GM18907 (cell line): ENCODE measurements at regions not wholly inside any gene's neighbourhood (a gene's known extent, or its start where the extent isn't known, plus 50 kb on each side); places are given as distances from the start of the nearest gene placed in this dataset.

Source experiments
- ATAC-seq: cut with Tn5 transposase; IDR thresholded peaks from one replicate; pipeline ENCODE4 v1.9.1; 2021; ENCODE audit warnings: mild to moderate bottlenecking, moderate library complexity; ENCODE audit not compliant: unreplicated experiment

DNA sequence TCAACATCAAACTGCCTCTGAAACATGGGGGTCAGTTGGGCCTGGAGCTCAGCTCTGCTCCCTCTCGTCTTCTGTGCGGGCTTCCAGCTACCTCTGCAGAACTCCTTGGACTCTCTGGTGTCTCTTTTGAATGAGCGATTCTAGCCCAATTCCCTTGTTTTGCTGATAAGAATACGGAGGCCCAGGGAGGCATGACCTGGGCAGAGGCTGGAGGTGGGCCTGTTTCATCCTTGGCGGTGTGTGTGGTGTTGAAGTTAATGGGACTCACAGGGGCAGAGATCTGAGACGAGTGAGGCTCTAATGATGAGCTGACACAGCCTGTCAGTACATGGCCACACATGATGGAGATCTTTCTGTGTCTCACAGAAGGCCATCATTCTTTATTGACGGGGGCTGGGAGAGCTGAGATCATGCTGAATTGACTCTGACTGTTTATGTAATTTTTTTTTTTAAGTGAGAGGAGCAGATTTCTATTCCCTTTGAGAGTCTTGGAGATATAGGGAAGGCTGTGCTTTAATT lies 134.5 kb downstream of the URB2 start:
- no peak for ATAC-seq

DNA sequence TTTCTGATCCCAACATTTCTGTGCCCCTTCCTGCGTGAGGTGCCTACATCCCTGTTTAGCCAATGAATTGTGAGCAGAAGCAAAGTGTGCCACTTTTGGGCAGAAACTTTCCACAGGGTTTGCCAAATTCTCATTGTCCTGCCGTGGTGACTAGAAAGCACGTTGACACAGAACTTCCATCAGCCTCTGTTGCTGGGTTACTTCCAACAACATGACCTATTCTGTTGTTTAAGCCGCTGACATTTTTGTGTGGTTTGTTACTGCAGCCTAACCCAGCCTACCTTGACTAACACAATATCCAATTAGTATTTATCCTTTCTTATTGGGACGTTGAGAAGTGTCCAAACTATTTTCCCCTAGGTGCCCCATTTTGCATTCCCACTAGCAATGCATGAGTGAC lies 136.8 kb downstream of the URB2 start:
- no peak for ATAC-seq

DNA sequence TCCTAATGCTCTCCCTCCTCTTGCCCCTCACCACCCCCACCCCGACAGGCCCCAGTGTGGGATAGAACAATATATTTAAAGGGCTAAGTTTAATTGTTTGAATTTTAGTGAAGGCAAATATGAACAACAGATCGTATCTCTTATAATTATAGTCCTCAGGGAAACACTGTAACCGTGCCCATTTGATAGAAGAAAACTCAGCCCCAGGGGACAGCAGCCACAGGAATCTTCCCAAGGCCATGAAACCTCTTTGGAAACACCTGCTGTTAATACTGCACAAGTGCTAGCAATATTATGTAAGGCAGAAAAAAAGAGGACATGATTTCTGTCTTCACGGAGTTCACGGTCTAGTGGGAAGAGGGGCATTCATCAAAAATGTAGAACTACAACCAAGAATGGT lies 142.2 kb downstream of the URB2 start:
- ATAC-seq = no peak

DNA sequence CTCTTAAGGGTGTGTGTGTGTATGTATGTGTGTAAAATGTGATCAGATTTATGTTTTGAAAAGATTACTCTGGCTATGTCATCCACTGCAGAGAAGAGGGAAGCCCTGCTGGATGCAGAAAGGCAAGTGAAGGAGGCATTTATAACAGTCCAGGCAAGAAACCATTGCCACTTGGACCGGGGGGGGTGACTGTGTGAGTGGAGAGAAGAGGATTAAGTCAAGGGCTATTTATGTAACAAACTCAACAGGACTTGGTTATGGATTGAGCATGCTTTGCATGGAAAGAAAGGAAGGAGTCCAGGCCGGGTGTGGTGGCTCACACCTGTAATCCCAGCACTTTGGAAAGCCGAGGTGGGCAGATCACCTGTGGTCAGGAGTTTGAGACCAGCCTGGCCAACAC lies 143.0 kb downstream of the URB2 start:
- no peak for ATAC-seq

DNA sequence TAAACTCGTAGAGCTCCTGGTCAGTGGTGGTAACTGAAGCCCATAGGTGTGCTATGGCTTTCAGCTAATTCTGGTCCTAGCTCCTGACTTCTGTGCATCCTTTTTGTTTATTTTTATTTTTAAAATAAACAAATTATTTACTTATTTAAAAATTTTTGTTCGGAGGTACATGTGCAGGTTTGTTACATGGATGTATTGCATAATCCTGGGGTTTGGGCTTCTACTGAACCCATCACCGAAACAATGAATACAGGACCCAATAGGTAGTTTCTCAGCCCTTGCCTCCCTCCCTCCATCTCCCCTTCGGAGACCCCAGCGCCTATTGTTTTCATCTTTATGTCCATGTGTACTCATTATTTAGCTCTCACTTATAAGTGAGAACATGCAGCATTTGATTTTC lies 143.8 kb downstream of the URB2 start:
- no peak for ATAC-seq

DNA sequence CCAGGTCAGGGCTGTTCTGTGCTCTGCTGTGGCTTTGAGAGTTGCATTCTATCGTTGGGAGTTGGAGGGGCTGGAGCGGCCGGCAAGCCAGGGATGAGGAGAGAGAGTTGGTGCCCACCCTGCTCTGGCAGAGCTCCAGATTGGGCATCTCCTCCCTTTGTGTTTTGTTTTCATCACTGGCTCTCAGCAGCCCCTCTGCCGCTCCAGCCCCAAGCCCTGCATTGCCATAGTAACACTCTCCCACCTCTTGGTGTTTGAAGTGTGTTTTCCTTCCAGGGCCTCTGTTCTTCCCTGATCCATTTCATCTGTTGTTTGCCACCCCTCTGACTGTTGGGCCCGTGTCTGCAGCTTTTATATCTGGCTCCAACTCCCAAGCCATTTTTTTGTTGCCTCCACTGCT lies 152.7 kb downstream of the URB2 start:
- no peak for ATAC-seq

DNA sequence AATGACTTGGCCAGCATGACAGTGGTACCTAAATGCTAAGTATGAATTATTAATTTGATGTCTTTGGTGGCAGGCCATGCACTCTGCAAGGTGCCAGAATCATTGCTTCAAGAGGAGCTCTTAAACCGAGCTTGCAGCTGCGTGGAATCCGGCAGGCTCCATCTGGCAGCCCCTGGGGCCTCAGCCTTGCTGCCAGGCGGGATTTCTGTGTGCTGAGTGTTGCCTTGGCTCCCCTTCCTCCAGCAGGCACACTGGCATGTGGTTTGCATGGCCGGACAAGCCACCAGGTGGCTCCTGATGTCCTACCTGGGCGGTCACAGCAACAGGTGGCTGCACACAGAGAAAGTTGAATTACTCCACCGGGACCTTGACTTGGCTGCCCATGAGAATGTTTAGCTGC lies 155.4 kb downstream of the URB2 start:
- ATAC-seq = no peak

DNA sequence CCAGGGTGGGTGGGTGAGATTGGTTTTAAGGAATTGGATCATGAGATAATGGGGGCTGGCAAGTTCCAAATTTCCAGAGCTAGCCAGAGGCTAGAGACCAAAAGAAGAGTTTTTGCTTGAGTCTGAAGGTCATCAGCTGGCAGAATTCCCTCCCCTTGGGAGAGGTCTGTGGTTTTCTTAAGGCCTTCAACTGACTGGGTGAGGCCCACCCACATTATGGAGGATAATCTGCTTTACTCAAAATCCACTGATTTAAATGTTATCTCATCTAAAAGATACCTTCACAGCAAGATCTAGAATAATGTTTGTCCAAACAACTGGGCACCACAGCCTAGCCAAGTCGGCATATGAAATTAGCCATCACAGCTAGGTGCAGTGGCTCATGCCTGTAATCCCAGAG lies 156.4 kb downstream of the URB2 start:
- ATAC-seq = no peak

DNA sequence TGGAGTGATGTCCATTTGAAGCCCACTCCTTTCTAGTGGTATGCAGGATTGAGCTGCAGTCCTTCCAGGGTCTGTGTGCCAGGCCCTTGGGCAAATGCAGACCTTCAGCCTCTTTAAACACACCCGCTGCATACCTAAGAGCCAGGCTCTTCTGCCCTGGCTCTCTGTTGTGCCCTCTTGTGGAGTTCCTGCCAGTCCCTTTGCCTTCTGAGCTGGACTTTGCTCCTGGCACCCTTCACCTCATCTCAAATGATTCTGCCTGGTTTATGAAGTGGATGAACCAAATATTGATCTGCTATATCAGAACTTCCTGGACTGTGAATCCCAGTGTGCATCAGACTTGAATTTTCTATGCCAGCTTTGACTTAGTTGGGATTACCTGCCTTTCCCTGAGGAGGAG lies 158.8 kb downstream of the URB2 start:
- ATAC-seq = no peak

DNA sequence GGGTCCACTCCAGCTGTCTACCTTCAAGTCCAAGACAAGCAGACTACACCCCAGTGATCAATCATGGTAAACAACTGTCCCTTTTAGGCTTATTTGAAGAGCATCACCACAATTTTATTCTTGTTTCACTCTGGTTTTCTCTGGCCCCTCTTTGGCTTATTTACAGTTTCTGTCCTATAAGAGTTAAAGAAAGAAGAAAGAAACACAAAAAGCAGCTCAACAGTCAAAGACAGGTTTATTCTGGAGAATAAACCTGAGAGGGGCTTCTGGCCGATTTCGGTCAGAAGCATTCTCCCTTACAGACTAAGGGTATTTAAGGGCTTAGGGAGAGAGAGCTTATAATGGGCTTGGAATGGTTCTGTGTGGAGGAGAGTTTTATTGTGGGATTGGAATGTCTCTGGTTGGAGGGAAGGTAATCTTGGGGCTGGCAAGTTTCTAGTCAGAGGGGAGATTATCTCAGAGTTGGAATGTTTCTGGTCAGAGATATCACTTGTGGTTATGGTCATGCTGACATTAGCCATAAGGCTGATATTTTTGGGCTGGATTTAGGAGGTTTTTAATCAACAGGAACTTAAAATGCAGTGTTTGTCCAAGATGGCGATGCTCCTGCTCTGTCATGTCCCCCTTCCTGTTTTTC lies 161.0 kb downstream of the URB2 start:
- ATAC-seq = no peak

DNA sequence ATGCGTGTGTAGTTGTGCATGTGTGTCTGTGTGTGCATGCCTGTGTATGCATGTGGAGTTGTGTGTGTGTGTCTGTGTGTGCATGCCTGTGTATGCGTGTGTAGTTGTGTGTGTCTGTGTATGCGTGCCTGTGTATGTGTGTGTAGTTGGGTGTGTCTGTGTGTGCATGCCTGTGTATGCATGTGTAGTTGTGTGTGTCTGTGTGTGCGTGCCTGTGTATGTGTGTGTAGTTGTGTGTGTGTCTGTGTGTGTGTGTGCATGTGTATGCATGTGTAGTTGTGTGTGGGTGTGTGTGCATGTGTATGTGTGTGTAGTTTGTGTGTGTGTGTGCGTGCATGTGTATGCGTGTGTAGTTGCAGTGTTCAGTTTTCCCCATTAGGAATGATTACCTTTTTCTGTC lies 162.0 kb downstream of the URB2 start:
- ATAC-seq = no peak

DNA sequence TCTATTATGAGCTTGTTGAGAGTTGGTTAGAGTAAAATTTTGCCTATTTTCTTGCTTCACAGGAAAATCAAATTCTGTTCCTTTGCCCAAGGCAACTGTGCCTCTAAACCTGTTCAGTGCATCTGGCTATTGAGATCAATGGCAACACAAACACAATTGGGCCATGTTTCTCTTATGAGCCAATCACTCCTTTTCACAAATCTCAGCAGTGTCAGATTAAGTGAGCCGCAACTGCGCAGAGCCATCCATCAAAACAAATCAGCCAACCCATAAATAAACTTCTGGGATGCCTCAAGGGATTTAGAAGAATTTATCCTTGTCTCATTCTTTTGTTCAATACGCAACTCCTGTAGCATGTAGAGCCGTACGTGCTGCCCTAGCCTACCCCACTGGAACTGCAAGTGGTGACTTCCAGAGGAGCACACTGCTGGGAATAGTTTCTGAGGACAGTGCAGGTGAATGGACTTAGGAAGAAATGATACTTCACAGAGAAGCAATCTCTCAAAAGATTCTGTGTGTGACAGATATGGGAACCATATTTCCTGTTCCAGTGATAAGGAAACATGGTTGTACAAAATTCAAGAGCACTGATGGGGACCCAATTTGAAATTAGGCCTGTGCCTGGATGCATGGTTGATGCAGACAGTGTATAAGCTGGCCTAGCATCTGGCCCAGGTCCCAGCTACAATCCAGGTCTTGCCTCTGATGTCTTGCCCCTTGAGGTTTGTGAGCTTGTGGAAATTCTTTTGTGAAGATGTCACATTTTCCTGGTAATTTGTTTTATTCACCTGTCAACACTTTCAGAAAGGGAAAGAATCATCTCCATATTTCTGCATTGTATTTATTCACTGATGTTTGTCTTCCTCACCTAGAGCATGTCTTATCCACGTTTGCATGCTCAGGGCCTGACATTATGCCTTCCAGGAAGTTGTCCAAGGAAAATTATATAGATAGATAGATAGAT lies 166.2 kb downstream of the URB2 start:
- no peak for ATAC-seq

DNA sequence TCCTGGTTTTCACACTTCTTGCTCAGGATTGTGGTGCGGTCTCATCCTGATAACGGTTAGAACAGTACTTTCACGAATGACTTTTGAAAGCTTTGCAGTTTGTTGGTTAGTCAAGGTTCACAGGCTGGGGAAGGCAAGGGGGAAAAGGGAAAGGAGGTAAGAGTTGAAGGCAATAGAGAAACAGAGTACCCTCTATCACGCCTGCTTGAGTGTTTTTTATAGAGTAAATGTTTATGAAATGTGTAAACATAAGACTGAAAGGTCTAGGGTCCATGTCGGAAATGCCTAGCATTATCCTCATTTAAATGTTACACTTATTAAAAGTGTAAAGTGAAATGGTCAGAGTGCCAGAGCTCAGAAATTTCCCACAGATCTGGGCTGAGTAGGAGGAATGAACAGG lies 167.4 kb downstream of the URB2 start:
- ATAC-seq = no peak

DNA sequence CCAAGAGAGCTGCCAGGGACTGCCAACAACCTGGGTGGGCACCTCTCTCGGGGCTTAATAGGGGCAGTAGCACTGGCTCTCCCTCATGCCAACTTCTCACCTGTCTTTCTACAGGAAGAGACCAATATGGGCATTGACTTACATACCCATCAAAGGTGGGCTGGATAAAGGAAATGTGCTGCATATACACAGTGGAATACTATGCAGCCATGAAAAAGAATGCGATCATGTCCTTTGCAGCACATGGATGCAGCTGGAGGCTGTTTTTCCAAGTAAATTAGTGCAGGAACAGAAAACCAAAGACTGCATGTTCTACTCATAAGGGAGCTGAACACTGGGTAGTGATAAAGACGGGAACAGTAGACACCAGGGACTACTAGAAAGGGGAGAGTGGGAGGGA lies 172.5 kb downstream of the URB2 start:
- no peak for ATAC-seq

DNA sequence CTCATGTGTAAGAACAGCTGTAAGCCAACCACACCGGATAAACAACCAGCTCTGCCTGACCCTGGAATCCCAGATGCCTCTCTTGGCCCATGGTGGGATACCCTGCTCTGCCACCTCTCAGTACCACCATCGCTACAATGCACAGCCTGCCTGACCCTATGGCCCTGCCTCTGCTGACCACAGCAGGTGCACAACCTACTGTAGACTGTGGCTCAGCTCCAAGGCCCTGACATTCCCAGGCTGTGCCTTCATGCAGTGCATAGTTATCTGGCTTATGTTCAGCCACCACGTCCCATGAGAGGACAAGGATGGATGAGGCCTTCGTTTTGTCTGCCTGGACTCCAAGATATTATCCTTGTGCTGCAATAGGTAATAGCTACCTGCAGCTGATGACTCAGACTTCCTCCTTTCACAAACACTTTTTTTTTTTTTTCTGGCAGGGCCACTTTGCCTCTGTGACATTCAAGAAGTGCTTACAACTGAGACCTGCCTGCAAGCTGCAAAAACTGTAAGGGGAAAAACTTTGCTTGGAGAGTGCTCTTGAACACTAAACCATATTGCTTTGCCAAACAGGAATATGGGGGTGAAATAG lies 177.7 kb downstream of the URB2 start:
- ATAC-seq = no peak

DNA sequence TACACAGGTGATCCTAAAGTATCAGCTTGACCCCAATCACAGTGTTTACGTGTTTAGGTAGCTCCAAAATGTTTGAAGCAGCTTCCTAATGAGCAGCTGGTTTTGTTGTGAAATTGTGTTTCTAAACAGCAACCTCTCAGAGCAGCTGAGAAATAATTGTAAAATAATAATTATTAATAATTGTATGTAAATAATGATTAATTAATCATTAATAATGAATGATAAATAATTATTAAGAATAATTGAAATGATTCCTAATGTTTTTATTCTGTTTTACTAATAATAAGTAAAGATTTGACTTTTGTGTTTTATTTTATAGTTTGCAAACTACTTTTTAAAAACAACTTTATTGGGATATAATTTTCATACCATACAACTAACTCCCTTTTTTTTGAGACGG lies 182.2 kb downstream of the URB2 start:
- no peak for ATAC-seq

DNA sequence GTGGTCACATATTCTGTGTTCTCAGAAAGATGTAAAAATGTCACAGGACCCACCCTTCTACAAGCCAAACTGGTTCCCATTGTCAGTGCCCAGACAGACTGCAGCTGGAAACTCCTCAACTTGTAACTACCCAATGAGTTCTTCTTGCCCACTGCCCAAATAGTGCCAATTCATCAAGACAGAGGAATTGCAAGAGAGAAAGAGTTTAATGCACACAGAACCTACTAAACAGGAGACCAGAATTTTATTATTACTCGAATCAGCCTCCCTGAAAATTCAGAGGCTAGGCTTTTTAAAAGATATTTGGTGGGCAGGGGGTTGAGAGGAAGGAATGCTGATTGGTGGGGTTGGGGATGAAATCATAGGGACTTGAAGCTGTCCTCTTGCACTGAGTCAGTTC lies 184.1 kb downstream of the URB2 start:
- no peak for ATAC-seq

DNA sequence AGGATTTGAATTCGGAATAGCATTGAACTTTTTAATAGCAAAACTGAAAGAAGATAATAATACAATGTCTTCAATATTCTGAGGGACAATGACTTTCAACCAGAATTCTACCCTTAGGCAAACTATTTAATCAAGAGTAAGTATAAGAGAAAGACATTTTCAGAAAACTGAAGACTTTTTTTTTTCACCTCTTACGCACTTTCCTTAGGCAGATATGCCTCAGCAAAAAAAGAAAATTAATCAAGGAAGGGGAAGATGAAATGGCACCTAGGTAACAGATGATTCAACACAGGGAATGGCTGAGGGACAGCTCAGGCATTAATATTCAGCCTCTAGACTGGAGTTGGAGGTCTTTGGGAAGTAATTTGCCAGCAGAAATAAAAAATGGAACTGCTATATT lies 184.9 kb downstream of the URB2 start:
- no peak for ATAC-seq

DNA sequence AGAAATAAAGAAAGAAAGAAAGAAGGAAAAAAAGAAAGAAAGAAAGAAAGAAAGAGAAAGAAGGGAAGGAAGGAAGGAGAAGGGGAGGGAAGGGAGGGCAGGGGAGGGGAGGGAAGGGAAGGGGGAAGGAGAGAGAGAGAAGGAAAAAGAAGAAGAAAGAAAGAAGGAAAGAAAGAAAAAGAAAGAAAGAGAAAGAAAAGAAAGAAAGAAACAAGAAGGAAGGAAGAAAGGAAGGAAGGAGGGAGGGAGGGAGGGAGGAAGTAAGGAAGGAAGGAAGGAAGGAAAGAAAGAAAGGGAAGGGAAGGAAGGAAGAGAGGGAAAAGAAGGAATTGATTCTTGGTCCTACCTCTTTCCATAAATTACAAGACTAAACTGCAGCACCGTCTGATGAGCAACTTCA lies 186.1 kb downstream of the URB2 start:
- ATAC-seq = no peak

DNA sequence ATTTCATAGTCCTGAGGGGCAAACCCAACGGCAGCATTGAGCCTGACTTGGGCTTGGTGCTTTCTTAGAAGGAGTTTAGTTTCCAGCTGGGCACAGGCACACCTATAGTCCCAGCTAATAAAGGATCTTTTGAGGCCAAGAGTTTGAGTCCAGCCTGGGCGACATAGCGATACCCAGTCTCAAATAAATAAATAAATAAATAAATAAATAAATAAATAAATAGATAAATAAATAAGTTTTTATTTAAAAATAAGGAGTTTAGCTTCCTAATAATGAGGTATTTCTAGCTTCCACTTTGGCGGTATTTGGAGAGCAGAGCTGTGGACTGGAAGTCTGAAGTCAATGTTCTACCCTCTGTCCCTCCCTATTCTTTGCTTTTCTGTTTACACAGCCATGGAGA lies 186.6 kb downstream of the URB2 start:
- no peak for ATAC-seq

DNA sequence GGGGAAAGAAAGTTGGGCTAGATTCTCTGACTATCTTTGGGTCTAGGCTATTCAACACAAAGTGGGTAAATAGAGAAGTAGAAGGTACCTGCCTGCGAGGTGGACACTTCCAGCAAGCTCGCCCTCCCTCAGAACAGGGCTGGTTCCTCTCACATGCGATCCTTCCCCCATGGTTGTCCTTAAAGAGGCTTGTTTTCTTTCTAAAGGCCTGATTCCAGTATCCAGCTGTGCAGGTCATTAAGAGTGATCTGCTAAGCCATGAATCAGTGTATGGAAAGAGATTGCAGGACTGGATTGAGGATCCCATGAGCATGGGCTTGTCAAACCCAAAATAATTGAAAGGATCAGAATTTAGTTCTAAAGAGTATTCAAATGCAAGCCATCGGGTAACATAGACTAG lies 189.0 kb downstream of the URB2 start:
- no peak for ATAC-seq

DNA sequence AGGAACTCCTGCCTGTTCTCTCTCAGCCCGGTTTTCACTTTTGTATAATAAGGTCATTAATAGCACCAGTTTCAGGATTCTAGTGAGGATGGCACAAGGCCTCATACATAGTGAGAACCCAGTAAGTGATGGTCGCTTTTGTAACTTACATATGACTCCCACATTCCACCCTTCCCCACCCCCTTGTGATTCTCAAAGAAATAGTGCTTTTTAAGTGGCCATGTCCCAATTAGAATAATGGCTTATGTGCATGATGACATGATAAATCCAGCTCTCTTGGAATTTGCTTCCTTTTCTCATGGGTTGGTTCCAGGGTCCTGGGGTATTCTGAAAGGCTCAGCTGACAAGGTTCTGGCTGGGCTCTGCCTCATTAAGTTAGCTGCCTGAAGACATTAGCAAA lies 189.9 kb downstream of the URB2 start:
- ATAC-seq = no peak
